Neural crest cell (in vitro differentiated cells): ENCODE measurements at regions not wholly inside any gene's neighbourhood (a gene's known extent, or its start where the extent isn't known, plus 50 kb on each side); places are given as distances from the start of the nearest gene placed in this dataset.

ENCODE experiments used
- DNase-seq: peaks from one replicate; pipeline ENCODE4 v3.0.0; 2021; ENCODE audit warnings: low read depth, mixed read lengths, low spot score
- H3K27ac Mint-ChIP-seq: one replicate; pipeline ENCODE4 v1.8.0; 2021; ENCODE audit warnings: mild to moderate bottlenecking, mixed read lengths; ENCODE audit not compliant: unreplicated experiment
- H3K27me3 Mint-ChIP-seq: 2 replicates; pipeline ENCODE4 v1.8.0; 2021; ENCODE audit warnings: low read depth, mild to moderate bottlenecking, mixed read lengths
- H3K36me3 Mint-ChIP-seq: 2 replicates; pipeline ENCODE4 v1.8.0; 2021; ENCODE audit warnings: low read depth, mild to moderate bottlenecking, mixed read lengths
- H3K4me1 Mint-ChIP-seq: 2 replicates; pipeline ENCODE4 v1.8.0; 2021; ENCODE audit warnings: mixed read lengths
- H3K4me3 Mint-ChIP-seq: one replicate; pipeline ENCODE4 v1.8.0; 2021; ENCODE audit warnings: mild to moderate bottlenecking, mixed read lengths
- H3K9me3 Mint-ChIP-seq: 2 replicates; pipeline ENCODE4 v1.8.0; 2021; ENCODE audit warnings: mixed read lengths
- TF ChIP-seq, protein P1 (sequence below): fragments of 200-600 bp; sonication (generic); conservative IDR thresholded peaks from 2 replicates; pipeline ENCODE4 v1.5.0; 2021; ENCODE audit warnings: antibody characterized with exemption, mild to moderate bottlenecking

GRCh38 chr1:218874313-218874712 lies 299.4 kb upstream of the LYPLAL1 start:
- H3K27me3 Mint-ChIP-seq, result no peaks in the 10 kb centered on the region
- TF ChIP-seq, protein P1, sequence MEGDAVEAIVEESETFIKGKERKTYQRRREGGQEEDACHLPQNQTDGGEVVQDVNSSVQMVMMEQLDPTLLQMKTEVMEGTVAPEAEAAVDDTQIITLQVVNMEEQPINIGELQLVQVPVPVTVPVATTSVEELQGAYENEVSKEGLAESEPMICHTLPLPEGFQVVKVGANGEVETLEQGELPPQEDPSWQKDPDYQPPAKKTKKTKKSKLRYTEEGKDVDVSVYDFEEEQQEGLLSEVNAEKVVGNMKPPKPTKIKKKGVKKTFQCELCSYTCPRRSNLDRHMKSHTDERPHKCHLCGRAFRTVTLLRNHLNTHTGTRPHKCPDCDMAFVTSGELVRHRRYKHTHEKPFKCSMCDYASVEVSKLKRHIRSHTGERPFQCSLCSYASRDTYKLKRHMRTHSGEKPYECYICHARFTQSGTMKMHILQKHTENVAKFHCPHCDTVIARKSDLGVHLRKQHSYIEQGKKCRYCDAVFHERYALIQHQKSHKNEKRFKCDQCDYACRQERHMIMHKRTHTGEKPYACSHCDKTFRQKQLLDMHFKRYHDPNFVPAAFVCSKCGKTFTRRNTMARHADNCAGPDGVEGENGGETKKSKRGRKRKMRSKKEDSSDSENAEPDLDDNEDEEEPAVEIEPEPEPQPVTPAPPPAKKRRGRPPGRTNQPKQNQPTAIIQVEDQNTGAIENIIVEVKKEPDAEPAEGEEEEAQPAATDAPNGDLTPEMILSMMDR, result no peak
- DNase-seq, result no peak
- H3K9me3 Mint-ChIP-seq, result peaks cover 4% of the 10 kb centered on the region
- no peak overlapping the region for H3K4me3 Mint-ChIP-seq
- H3K4me1 Mint-ChIP-seq, result peaks cover 11% of the 10 kb centered on the region
- H3K27ac Mint-ChIP-seq, result peak overlapping the region; percentile 72
- H3K36me3 Mint-ChIP-seq, result no peaks in the 10 kb centered on the region

DNA sequence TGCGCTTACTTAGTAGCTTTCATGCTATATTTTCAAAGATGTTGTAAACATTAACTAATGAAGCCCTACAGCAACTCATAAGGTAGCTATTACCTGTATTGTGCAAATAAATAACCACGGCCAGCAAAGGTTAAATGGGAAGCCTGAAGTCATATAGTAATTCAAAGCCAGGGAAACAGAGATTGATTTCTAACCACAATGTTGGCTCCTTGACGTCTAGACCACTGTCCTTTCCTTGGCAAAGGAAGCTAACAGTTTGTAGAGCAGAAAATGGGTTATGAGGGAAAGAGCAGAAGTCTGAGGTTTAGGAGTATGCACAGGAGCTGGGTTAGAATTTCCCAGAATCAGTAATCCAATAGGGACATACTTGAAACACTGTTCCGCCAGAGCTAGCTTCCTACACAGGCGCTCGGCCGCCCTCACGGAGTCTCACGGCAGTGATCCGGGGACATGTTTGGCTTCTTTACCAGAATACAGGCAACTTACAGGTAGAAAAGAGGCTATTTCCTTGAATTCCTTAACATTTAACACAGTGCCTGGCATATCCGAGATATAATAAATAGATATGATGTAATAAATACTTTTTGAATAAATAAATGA lies 298.8 kb upstream of the LYPLAL1 start:
- TF ChIP-seq, protein P1, result no peak
- Mint-ChIP-seq H3K4me1 (peaks cover 15% of the 10 kb centered on the region), H3K9me3 (peaks cover 4% of the 10 kb centered on the region), H3K27me3 (no peaks in the 10 kb centered on the region), H3K36me3 (no peaks in the 10 kb centered on the region), H3K27ac (no peak overlapping the region), H3K4me3 (no peak overlapping the region)
- no peak for DNase-seq

DNA sequence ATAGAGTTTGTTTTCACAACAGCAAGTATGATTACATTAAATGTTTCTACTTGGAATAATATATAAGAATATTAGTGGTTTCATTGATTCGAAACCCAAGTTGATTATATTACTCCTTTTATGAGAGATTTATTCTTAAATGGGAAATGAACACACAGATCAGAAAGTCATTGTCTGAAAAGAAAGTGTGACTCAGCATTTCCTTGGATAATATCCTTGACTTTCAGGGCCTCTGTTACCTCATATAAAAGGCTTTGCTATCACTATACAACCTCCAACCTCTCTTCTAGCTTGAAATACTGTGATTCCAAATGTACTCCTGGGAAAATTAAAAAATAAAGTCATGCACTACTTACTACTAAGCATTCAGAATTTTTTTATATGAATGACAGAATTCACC lies 295.3 kb upstream of the LYPLAL1 start:
- no peak for DNase-seq
- Mint-ChIP-seq H3K27me3 (no peaks in the 10 kb centered on the region), H3K36me3 (no peaks in the 10 kb centered on the region), H3K9me3 (no peaks in the 10 kb centered on the region), H3K4me3 (no peak overlapping the region), H3K27ac (no peak overlapping the region), H3K4me1 (peaks cover 17% of the 10 kb centered on the region)
- TF ChIP-seq, protein P1, result no peak

DNA sequence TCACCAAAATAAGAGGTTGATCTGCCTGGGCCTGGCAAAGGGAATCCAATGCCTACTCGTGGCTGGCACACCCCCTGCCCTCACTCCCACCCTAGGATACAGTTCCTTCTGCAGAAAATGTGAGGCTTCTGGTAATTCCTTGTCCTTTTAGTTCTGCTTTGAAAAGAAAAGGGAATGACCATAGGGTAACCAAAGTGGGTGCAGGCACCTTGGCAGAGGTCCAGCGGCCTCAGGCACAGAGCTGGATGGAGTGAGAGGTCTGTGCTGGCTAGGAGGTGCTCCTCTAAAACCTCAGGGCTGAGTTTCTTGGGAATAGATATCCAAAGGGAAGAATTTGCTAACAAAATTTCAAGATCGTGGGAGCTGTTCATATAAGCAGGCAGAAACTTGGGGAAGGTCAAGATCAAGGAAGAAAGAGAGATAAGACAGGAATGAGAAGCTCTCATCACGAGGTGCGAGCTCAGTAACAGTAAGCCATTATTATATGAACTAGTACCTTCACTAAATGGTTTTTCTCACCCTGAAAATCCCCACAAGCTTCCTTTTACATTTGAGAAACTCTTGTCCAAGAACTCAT lies 293.1 kb upstream of the LYPLAL1 start:
- peaks cover 12% of the 10 kb centered on the region for H3K4me1 Mint-ChIP-seq
- H3K9me3 Mint-ChIP-seq, result peaks cover 4% of the 10 kb centered on the region
- no peak for DNase-seq
- TF ChIP-seq, protein P1, result no peak
- H3K36me3 Mint-ChIP-seq, result no peaks in the 10 kb centered on the region
- H3K4me3 Mint-ChIP-seq, result no peak overlapping the region
- no peaks in the 10 kb centered on the region for H3K27me3 Mint-ChIP-seq
- no peak overlapping the region for H3K27ac Mint-ChIP-seq

- Mint-ChIP-seq H3K27ac (no peak overlapping the region), H3K27me3 (no peaks in the 10 kb centered on the region), H3K4me1 (peaks cover 12% of the 10 kb centered on the region), H3K36me3 (no peaks in the 10 kb centered on the region), H3K9me3 (peaks cover 4% of the 10 kb centered on the region), H3K4me3 (no peak overlapping the region)
- DNase-seq, result no peak
- TF ChIP-seq, protein P1, result no peak
Observed at GRCh38 chr1:218882454-218882853, 291.2 kb upstream of the LYPLAL1 start.
